Activated naive CD4-positive, alpha-beta T cell treated with anti-CD3 and anti-CD28 coated beads for 36 hours (primary cell): ENCODE measurements at regions not wholly inside any gene's neighbourhood (a gene's known extent, or its start where the extent isn't known, plus 50 kb on each side); places are given as distances from the start of the nearest gene placed in this dataset.
A peak's percentile ranks its signal among the peaks of the same experiment; 100 is the strongest.

ENCODE experiments used
- CTCF ChIA-PET: fragments of 350-600 bp; sonication (Branson Sonifier 250); formaldehyde crosslinking; loops from one replicate; lab custom pipeline; 2021; ENCODE audit warnings: antibody characterized with exemption; lab: Charles Lee
- DNase-seq: peaks from one replicate; pipeline ENCODE4 v3.0.0-alpha.2; 2020
- H3K27ac Mint-ChIP-seq: one replicate; pipeline ENCODE4 v1.8.0; 2021; ENCODE audit warnings: mild to moderate bottlenecking, mixed read lengths
- H3K27me3 Mint-ChIP-seq: one replicate; pipeline ENCODE4 v1.8.0; 2021; ENCODE audit warnings: low read depth, mixed read lengths
- H3K36me3 Mint-ChIP-seq: one replicate; pipeline ENCODE4 v1.8.0; 2021; ENCODE audit warnings: low read depth, mixed read lengths
- H3K4me1 Mint-ChIP-seq: one replicate; pipeline ENCODE4 v1.8.0; 2021; ENCODE audit warnings: low read depth, mixed read lengths
- H3K4me3 Mint-ChIP-seq: one replicate; pipeline ENCODE4 v1.8.0; 2021; ENCODE audit warnings: mild to moderate bottlenecking, moderate library complexity, mixed read lengths
- H3K9me3 Mint-ChIP-seq: one replicate; pipeline ENCODE4 v1.8.0; 2021; ENCODE audit warnings: mixed read lengths
- intact Hi-C: fragments of 100-400 bp; cut with micrococcal nuclease; formaldehyde crosslinking; loops from one replicate; pipeline ENCODE4 v1.15.1; 2023

GRCh38 chr11:76298255-76298654 is 82.7 kb downstream of the THAP12 start:
- intact Hi-C loops: no loop called here
- CTCF ChIA-PET: no interaction called here
- DNase-seq: no peak
- no peak overlapping the region for H3K27ac Mint-ChIP-seq
- no peaks in the 10 kb centered on the region for H3K27me3 Mint-ChIP-seq
- H3K9me3 Mint-ChIP-seq: no peaks in the 10 kb centered on the region
- no peaks in the 10 kb centered on the region for H3K36me3 Mint-ChIP-seq
- no peak overlapping the region for H3K4me3 Mint-ChIP-seq
- peaks cover 2% of the 10 kb centered on the region for H3K4me1 Mint-ChIP-seq

GRCh38 chr11:76296731-76297542 is 84.0 kb downstream of the THAP12 start:
- no peaks in the 10 kb centered on the region for H3K9me3 Mint-ChIP-seq
- intact Hi-C loops: no loop called here

GRCh38 chr11:76293189-76293631 is 86.9 kb upstream of the WNT11 start:
- peak; percentile 56 for DNase-seq
- no peaks in the 10 kb centered on the region for H3K9me3 Mint-ChIP-seq
- CTCF ChIA-PET: interaction anchor here (1.4 kb wide), 1 partner anchor 85 kb away, joined by 8 read pairs; no protein-coding TSS in a partner anchor
- peaks cover 18% of the 10 kb centered on the region for H3K4me1 Mint-ChIP-seq
- H3K36me3 Mint-ChIP-seq: no peaks in the 10 kb centered on the region
- no peak overlapping the region for H3K4me3 Mint-ChIP-seq
- H3K27me3 Mint-ChIP-seq: no peaks in the 10 kb centered on the region
- intact Hi-C loops: no loop called here
- no peak overlapping the region for H3K27ac Mint-ChIP-seq

More at GRCh38 chr11:76296731-76297542, 84.0 kb downstream of the THAP12 start:
- no peak overlapping the region for H3K27ac Mint-ChIP-seq
- no peak overlapping the region for H3K4me3 Mint-ChIP-seq
- H3K27me3 Mint-ChIP-seq: no peaks in the 10 kb centered on the region
- no peaks in the 10 kb centered on the region for H3K36me3 Mint-ChIP-seq
- no peak for DNase-seq
- CTCF ChIA-PET: no interaction called here
- peaks cover 10% of the 10 kb centered on the region for H3K4me1 Mint-ChIP-seq

GRCh38 chr11:76292583-76293188 is 86.4 kb upstream of the WNT11 start:
- Mint-ChIP-seq H3K27me3 (no peaks in the 10 kb centered on the region), H3K4me3 (no peak overlapping the region), H3K27ac (no peak overlapping the region), H3K36me3 (no peaks in the 10 kb centered on the region), H3K4me1 (peaks cover 23% of the 10 kb centered on the region), H3K9me3 (no peaks in the 10 kb centered on the region)
- intact Hi-C loops: no loop called here
- DNase-seq: no peak
- CTCF ChIA-PET: no interaction called here

GRCh38 chr11:76291576-76292526 is 85.5 kb upstream of the WNT11 start:
- DNase-seq: no peak
- H3K27ac Mint-ChIP-seq: no peak overlapping the region
- no peaks in the 10 kb centered on the region for H3K9me3 Mint-ChIP-seq
- peaks cover 31% of the 10 kb centered on the region for H3K4me1 Mint-ChIP-seq
- H3K36me3 Mint-ChIP-seq: no peaks in the 10 kb centered on the region
- intact Hi-C loops: no loop called here
- CTCF ChIA-PET: interaction anchor here (0.6 kb wide), 1 partner anchor 26 kb away, joined by 4 read pairs; no protein-coding TSS in a partner anchor
- H3K4me3 Mint-ChIP-seq: no peak overlapping the region
- no peaks in the 10 kb centered on the region for H3K27me3 Mint-ChIP-seq

GRCh38 chr11:76288166-76288980 is 82.1 kb upstream of the WNT11 start:
- intact Hi-C loops: loop anchor here (2.0 kb wide), 1 partner anchor 54 kb away; no protein-coding TSS in a partner anchor
- Mint-ChIP-seq H3K27me3 (no peaks in the 10 kb centered on the region), H3K4me1 (peaks cover 30% of the 10 kb centered on the region), H3K27ac (peak overlapping the region; percentile 66), H3K9me3 (no peaks in the 10 kb centered on the region), H3K36me3 (no peaks in the 10 kb centered on the region), H3K4me3 (no peak overlapping the region)
- CTCF ChIA-PET: interaction anchor here (1.0 to 5.0 kb wide), 2 partner anchors 54 to 80 kb away, joined by 7 to 34 read pairs; no protein-coding TSS in a partner anchor
- DNase-seq: peak; percentile 43

GRCh38 chr11:76287227-76287626 is 80.9 kb upstream of the WNT11 start:
- H3K9me3 Mint-ChIP-seq: no peaks in the 10 kb centered on the region
- H3K4me1 Mint-ChIP-seq: peaks cover 21% of the 10 kb centered on the region
- CTCF ChIA-PET: interaction anchor here (0.6 to 5.0 kb wide), 4 partner anchors 14 to 481 kb away, joined by 3 to 34 read pairs (median 4); no protein-coding TSS in a partner anchor
- H3K36me3 Mint-ChIP-seq: no peaks in the 10 kb centered on the region
- no peak overlapping the region for H3K27ac Mint-ChIP-seq
- no peaks in the 10 kb centered on the region for H3K27me3 Mint-ChIP-seq
- intact Hi-C loops: no loop called here
- DNase-seq: no peak
- H3K4me3 Mint-ChIP-seq: no peak overlapping the region

GRCh38 chr11:76285397-76286104 is 79.2 kb upstream of the WNT11 start:
- peaks cover 21% of the 10 kb centered on the region for H3K4me1 Mint-ChIP-seq
- no peaks in the 10 kb centered on the region for H3K36me3 Mint-ChIP-seq
- CTCF ChIA-PET: interaction anchor here (0.6 to 5.0 kb wide), 3 partner anchors 9 to 77 kb away, joined by 3 to 34 read pairs (median 3); no protein-coding TSS in a partner anchor
- intact Hi-C loops: no loop called here
- no peaks in the 10 kb centered on the region for H3K27me3 Mint-ChIP-seq
- H3K4me3 Mint-ChIP-seq: no peak overlapping the region
- no peak overlapping the region for H3K27ac Mint-ChIP-seq
- H3K9me3 Mint-ChIP-seq: no peaks in the 10 kb centered on the region
- no peak for DNase-seq

GRCh38 chr11:76284161-76284560 is 77.9 kb upstream of the WNT11 start:
- no peak overlapping the region for H3K27ac Mint-ChIP-seq
- H3K4me3 Mint-ChIP-seq: no peak overlapping the region
- peaks cover 21% of the 10 kb centered on the region for H3K4me1 Mint-ChIP-seq
- intact Hi-C loops: no loop called here
- CTCF ChIA-PET: no interaction called here
- no peaks in the 10 kb centered on the region for H3K9me3 Mint-ChIP-seq
- DNase-seq: no peak
- no peaks in the 10 kb centered on the region for H3K36me3 Mint-ChIP-seq
- no peaks in the 10 kb centered on the region for H3K27me3 Mint-ChIP-seq

GRCh38 chr11:76282811-76283595 is 76.7 kb upstream of the WNT11 start:
- no peak overlapping the region for H3K27ac Mint-ChIP-seq
- peaks cover 11% of the 10 kb centered on the region for H3K4me1 Mint-ChIP-seq
- no peaks in the 10 kb centered on the region for H3K27me3 Mint-ChIP-seq
- no peaks in the 10 kb centered on the region for H3K36me3 Mint-ChIP-seq
- CTCF ChIA-PET: no interaction called here
- H3K4me3 Mint-ChIP-seq: no peak overlapping the region
- intact Hi-C loops: no loop called here
- H3K9me3 Mint-ChIP-seq: no peaks in the 10 kb centered on the region
- no peak for DNase-seq
